DOHH2 (cell line): ENCODE measurements at regions not wholly inside any gene's neighbourhood (a gene's known extent, or its start where the extent isn't known, plus 50 kb on each side); places are given as distances from the start of the nearest gene placed in this dataset.

ENCODE experiments used
- EZH2phosphoT487 ChIP-seq: fragments of 200-600 bp; sonication (generic); IDR thresholded peaks from 2 replicates; pipeline ENCODE4 v1.6.1; 2017; ENCODE audit warnings: borderline replicate concordance, mild to moderate bottlenecking, antibody characterized with exemption, low read length, moderate library complexity, mixed read lengths
- TF ChIP-seq, protein P1 (sequence below): fragments of 200-600 bp; sonication (generic); IDR thresholded peaks from one replicate; pipeline ENCODE4 v1.5.1; 2014; ENCODE audit warnings: antibody characterized with exemption, mild to moderate bottlenecking, low read depth, low read length; ENCODE audit not compliant: poor library complexity, severe bottlenecking

GRCh38 chr2:145408980-145409379 lies 889.1 kb upstream of the ZEB2 start:
- TF ChIP-seq, protein P1, sequence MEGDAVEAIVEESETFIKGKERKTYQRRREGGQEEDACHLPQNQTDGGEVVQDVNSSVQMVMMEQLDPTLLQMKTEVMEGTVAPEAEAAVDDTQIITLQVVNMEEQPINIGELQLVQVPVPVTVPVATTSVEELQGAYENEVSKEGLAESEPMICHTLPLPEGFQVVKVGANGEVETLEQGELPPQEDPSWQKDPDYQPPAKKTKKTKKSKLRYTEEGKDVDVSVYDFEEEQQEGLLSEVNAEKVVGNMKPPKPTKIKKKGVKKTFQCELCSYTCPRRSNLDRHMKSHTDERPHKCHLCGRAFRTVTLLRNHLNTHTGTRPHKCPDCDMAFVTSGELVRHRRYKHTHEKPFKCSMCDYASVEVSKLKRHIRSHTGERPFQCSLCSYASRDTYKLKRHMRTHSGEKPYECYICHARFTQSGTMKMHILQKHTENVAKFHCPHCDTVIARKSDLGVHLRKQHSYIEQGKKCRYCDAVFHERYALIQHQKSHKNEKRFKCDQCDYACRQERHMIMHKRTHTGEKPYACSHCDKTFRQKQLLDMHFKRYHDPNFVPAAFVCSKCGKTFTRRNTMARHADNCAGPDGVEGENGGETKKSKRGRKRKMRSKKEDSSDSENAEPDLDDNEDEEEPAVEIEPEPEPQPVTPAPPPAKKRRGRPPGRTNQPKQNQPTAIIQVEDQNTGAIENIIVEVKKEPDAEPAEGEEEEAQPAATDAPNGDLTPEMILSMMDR: no peak
- no peak for TF ChIP-seq EZH2phosphoT487
